Sigmoid colon (tissue), 6 donors: ENCODE measurements at regions not wholly inside any gene's neighbourhood (a gene's known extent, or its start where the extent isn't known, plus 50 kb on each side); places are given as distances from the start of the nearest gene placed in this dataset.

Source experiments
- DNase-seq: peaks from one replicate; pipeline ENCODE4 v3.0.0-alpha.2; 2019
- H3K27ac ChIP-seq, 4 donors: fragments of 200-600 bp; sonication (generic); one replicate each; pipeline ENCODE4 v1.5.1; 2016 to 2019; ENCODE audit warnings: mild to moderate bottlenecking in 1 of 4
- H3K27me3 ChIP-seq, 3 donors: fragments of 200-600 bp; sonication (generic); one replicate each; pipeline ENCODE4 v1.5.1; 2019; ENCODE audit warnings: mild to moderate bottlenecking in 1 of 3
- H3K36me3 ChIP-seq, 4 donors: fragments of 200-600 bp; sonication (generic); one replicate each; pipeline ENCODE4 v1.5.1; 2016 to 2019
- H3K4me1 ChIP-seq, 4 donors: fragments of 200-600 bp; sonication (generic); one replicate each; pipeline ENCODE4 v1.5.1; 2017 to 2019
- H3K4me3 ChIP-seq, 4 donors: fragments of 200-600 bp; sonication (generic); one replicate each; pipeline ENCODE4 v1.5.1; 2017 to 2019; ENCODE audit warnings: mild to moderate bottlenecking in 2 of 4, moderate library complexity in 1 of 4
- H3K9me3 ChIP-seq, 4 donors: fragments of 200-600 bp in 3 of 4; sonication (generic) in 3 of 4; one replicate each; pipeline versions ENCODE4 v1.5.1 to v1.6.1; 2013 to 2019
- CTCF ChIP-seq, 4 experiments: fragments of 450-650 bp in 3 of 4; fragments of 200-600 bp in 1 of 4; IDR thresholded peaks; one replicate each; pipeline ENCODE4 v1.5.1; 2016 to 2019; ENCODE audit warnings: antibody characterized with exemption in 4 of 4, mild to moderate bottlenecking in 3 of 4, moderate library complexity in 2 of 4
- EP300 ChIP-seq, 4 donors: sonication (generic); formaldehyde crosslinking; IDR thresholded peaks; one replicate each; pipeline ENCODE4 v1.6.1; 2017; ENCODE audit warnings: antibody characterized with exemption in 4 of 4
- POLR2A ChIP-seq, 2 donors: fragments of 450-650 bp; IDR thresholded peaks; one replicate each; pipeline ENCODE4 v1.6.1; 2016; ENCODE audit warnings: antibody characterized with exemption in 2 of 2, mild to moderate bottlenecking in 2 of 2, moderate library complexity in 2 of 2
- POLR2AphosphoS5 ChIP-seq, 4 donors: sonication (generic); formaldehyde crosslinking; IDR thresholded peaks; one replicate each; pipeline ENCODE4 v1.6.1; 2017; ENCODE audit warnings: antibody characterized with exemption in 4 of 4
- WGBS, 2 donors: extraction: QIAGEN DNeasy Blood & Tissue Kit; methylation state at CpG; one replicate each; pipeline ENCODE4 v1.1.7; 2013; 5-methylcytosine and 5-hydroxymethylcytosine counted together
- intact Hi-C: fragments of 100-400 bp; cut with DNase I; formaldehyde crosslinking; loops from one replicate; pipeline ENCODE4 v1.15.1; 2023
- donor health status: healthy with polysubstance abuse.
- donor health status: healthy.

DNA sequence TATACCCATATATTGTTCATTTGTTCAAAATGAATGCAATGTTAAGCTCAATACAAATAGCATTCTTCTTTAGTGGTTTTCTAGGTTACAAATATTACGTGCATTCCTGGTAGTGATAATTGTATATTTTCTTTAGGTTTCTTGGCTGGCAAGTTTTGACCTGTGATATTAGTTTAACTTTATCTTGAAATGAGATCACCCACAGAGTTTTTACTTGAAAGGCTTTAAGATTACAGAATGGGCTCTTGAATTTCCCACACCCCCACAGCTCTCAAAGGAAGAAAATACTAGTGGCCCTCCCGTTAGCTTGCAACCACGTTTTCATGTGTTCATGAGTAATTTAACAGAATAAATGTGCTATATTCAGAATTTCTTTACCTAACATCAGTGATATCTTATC is 1315.5 kb upstream of the GJE1 start:
- no peak overlapping the region for H3K27ac ChIP-seq
- H3K36me3 ChIP-seq, result no peaks in the 10 kb centered on the region
- H3K4me3 ChIP-seq, result no peak overlapping the region
- whole genome bisulfite sequencing, 2 donors, result 78 to 81% methylated on average over 3 of the region's 3 CpGs
- no peaks in the 10 kb centered on the region for H3K27me3 ChIP-seq
- no peaks in the 10 kb centered on the region for H3K9me3 ChIP-seq
- intact Hi-C loops, result no loop called here
- DNase-seq, result no peak
- TF ChIP-seq EP300 (IDR thresholded peaks at IDR 0.05), result no peak
- no peak for TF ChIP-seq POLR2AphosphoS5 (IDR thresholded peaks at IDR 0.05)
- no peak for TF ChIP-seq POLR2A (IDR thresholded peaks at IDR 0.05)
- TF ChIP-seq CTCF (IDR thresholded peaks at IDR 0.05), result no peak
- H3K4me1 ChIP-seq, result no peaks in the 10 kb centered on the region

DNA sequence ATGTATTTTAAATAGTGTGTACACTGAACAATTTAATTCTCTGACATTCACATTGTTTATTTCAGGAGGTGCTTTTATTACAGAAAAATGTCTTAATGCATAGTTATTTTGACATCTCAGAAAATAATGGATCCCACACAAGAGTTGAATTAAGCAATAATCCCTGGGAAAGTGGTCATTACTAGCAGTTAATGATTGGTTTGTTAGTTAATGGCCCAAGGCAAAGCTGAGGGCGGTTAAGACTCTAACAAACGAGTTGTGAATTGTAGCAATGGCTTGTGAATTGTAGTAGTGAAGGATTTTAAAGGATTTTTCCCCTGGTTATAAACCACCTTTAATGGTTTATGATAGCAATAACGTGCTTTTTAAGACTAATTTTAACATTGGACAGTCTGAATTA is 1316.0 kb upstream of the GJE1 start:
- TF ChIP-seq POLR2AphosphoS5 (IDR thresholded peaks at IDR 0.05) (no peak), EP300 (IDR thresholded peaks at IDR 0.05) (no peak), CTCF (IDR thresholded peaks at IDR 0.05) (no peak), POLR2A (IDR thresholded peaks at IDR 0.05) (no peak)
- no peak for DNase-seq
- Histone ChIP-seq H3K4me3 (no peak overlapping the region), H3K27ac (no peak overlapping the region), H3K4me1 (no peaks in the 10 kb centered on the region), H3K36me3 (no peaks in the 10 kb centered on the region), H3K9me3 (no peaks in the 10 kb centered on the region), H3K27me3 (no peaks in the 10 kb centered on the region)
- intact Hi-C loops, result no loop called here
- WGBS, 2 donors, result 50 to 78% methylated on average over 3 of the region's 3 CpGs

GRCh38 chr6:140812636-140813035 is 1320.1 kb upstream of the GJE1 start:
- no peak overlapping the region for H3K27ac ChIP-seq
- WGBS, 2 donors, result 75 to 92% methylated on average over 2 of the region's 2 CpGs
- TF ChIP-seq CTCF (IDR thresholded peaks at IDR 0.05) (no peak), POLR2A (IDR thresholded peaks at IDR 0.05) (no peak), POLR2AphosphoS5 (IDR thresholded peaks at IDR 0.05) (no peak), EP300 (IDR thresholded peaks at IDR 0.05) (no peak)
- no peak for DNase-seq
- H3K36me3 ChIP-seq, result no peaks in the 10 kb centered on the region
- H3K4me1 ChIP-seq, result no peaks in the 10 kb centered on the region
- no peaks in the 10 kb centered on the region for H3K9me3 ChIP-seq
- H3K4me3 ChIP-seq, result no peak overlapping the region
- no peaks in the 10 kb centered on the region for H3K27me3 ChIP-seq
- intact Hi-C loops, result no loop called here

- H3K4me3 ChIP-seq, result no peak overlapping the region
- TF ChIP-seq CTCF (IDR thresholded peaks at IDR 0.05), result no peak
- no peak for TF ChIP-seq POLR2A (IDR thresholded peaks at IDR 0.05)
- TF ChIP-seq POLR2AphosphoS5 (IDR thresholded peaks at IDR 0.05), result no peak
- no peak for TF ChIP-seq EP300 (IDR thresholded peaks at IDR 0.05)
- H3K27ac ChIP-seq, result no peak overlapping the region
- H3K9me3 ChIP-seq, result no peaks in the 10 kb centered on the region
- WGBS, 2 donors, result 80 to 89% methylated on average over 4 of the region's 4 CpGs
- no peak for DNase-seq
- intact Hi-C loops, result no loop called here
- no peaks in the 10 kb centered on the region for H3K36me3 ChIP-seq
- no peaks in the 10 kb centered on the region for H3K27me3 ChIP-seq
- no peaks in the 10 kb centered on the region for H3K4me1 ChIP-seq
Measured at GRCh38 chr6:140811642-140812041, 1321.1 kb upstream of the GJE1 start.

DNA sequence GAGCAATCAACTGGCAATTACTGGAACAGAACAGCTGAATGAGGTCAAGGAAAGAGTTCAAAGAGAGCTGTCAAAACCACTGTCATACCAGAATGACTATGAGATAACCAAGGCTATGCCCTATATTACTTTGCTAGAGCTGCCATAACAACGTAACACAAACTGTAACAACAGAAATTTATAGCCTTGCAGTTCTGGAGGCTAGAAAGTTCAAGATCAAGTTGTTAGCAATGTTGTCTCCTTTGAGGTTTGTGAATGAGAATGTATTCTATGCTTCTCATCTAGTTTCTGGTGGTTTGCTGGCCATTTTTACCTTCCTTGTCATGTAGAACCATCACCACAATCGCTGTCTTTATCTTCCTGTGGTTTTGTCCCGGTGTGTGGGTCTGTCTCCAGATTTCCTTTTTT is 1323.0 kb upstream of the GJE1 start:
- no peak overlapping the region for H3K27ac ChIP-seq
- WGBS, 2 donors, result 49 to 77% methylated on average over 3 of the region's 3 CpGs

More for the DNA sequence above, 1323.0 kb upstream of the GJE1 start:
- Histone ChIP-seq H3K4me1 (no peaks in the 10 kb centered on the region), H3K4me3 (no peak overlapping the region), H3K9me3 (no peaks in the 10 kb centered on the region), H3K27me3 (no peaks in the 10 kb centered on the region), H3K36me3 (no peaks in the 10 kb centered on the region)
- no peak for TF ChIP-seq POLR2A (IDR thresholded peaks at IDR 0.05)
- TF ChIP-seq POLR2AphosphoS5 (IDR thresholded peaks at IDR 0.05), result no peak
- TF ChIP-seq EP300 (IDR thresholded peaks at IDR 0.05), result no peak
- TF ChIP-seq CTCF (IDR thresholded peaks at IDR 0.05), result no peak
- intact Hi-C loops, result loop anchor here (10.0 kb wide), 1 partner anchor 105 kb away; no protein-coding TSS in a partner anchor
- DNase-seq, result no peak
